ENCODE measurements at regions not wholly inside any gene's neighbourhood (a gene's known extent, or its start where the extent isn't known, plus 50 kb on each side); places are given as distances from the start of the nearest gene placed in this dataset.

DNA sequence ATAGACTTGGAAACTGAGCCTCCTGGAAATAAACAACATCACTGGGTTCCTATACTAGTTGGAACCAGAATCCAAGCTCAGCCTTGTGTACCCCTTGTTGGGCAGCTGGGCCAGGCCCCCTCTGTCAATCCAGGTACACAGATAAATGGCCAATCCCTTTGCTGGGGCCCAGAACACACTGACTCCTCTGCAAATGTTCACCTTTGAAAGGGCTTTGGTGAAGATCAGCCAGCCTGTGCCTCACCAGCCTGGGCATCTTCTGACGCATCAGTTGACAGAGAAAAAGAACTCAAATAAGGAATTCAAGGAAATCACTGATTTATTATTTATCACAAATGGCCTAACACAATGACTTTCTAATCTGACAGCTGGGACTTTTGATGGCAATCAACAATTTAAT lies 1090.2 kb downstream of the BCL11B start:
- TF ChIP-seq, protein P1, sequence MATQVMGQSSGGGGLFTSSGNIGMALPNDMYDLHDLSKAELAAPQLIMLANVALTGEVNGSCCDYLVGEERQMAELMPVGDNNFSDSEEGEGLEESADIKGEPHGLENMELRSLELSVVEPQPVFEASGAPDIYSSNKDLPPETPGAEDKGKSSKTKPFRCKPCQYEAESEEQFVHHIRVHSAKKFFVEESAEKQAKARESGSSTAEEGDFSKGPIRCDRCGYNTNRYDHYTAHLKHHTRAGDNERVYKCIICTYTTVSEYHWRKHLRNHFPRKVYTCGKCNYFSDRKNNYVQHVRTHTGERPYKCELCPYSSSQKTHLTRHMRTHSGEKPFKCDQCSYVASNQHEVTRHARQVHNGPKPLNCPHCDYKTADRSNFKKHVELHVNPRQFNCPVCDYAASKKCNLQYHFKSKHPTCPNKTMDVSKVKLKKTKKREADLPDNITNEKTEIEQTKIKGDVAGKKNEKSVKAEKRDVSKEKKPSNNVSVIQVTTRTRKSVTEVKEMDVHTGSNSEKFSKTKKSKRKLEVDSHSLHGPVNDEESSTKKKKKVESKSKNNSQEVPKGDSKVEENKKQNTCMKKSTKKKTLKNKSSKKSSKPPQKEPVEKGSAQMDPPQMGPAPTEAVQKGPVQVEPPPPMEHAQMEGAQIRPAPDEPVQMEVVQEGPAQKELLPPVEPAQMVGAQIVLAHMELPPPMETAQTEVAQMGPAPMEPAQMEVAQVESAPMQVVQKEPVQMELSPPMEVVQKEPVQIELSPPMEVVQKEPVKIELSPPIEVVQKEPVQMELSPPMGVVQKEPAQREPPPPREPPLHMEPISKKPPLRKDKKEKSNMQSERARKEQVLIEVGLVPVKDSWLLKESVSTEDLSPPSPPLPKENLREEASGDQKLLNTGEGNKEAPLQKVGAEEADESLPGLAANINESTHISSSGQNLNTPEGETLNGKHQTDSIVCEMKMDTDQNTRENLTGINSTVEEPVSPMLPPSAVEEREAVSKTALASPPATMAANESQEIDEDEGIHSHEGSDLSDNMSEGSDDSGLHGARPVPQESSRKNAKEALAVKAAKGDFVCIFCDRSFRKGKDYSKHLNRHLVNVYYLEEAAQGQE (IDR thresholded peaks at IDR 0.05; ENCODE audit: borderline replicate concordance), result no peak
- TF ChIP-seq, protein P2, sequence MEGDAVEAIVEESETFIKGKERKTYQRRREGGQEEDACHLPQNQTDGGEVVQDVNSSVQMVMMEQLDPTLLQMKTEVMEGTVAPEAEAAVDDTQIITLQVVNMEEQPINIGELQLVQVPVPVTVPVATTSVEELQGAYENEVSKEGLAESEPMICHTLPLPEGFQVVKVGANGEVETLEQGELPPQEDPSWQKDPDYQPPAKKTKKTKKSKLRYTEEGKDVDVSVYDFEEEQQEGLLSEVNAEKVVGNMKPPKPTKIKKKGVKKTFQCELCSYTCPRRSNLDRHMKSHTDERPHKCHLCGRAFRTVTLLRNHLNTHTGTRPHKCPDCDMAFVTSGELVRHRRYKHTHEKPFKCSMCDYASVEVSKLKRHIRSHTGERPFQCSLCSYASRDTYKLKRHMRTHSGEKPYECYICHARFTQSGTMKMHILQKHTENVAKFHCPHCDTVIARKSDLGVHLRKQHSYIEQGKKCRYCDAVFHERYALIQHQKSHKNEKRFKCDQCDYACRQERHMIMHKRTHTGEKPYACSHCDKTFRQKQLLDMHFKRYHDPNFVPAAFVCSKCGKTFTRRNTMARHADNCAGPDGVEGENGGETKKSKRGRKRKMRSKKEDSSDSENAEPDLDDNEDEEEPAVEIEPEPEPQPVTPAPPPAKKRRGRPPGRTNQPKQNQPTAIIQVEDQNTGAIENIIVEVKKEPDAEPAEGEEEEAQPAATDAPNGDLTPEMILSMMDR (IDR thresholded peaks at IDR 0.05; ENCODE audit: poor library complexity, severe bottlenecking), result no peak
- no peak for TF ChIP-seq POLR2AphosphoS5 (IDR thresholded peaks at IDR 0.05)
- no peak for TF ChIP-seq EP300 (conservative IDR thresholded peaks at IDR 0.05; ENCODE audit: poor library complexity, severe bottlenecking)
- no peak for TF ChIP-seq SMC3 (conservative IDR thresholded peaks at IDR 0.05; ENCODE audit: poor library complexity)
- TF ChIP-seq EZH2 (IDR thresholded peaks at IDR 0.05; ENCODE audit: borderline replicate concordance, insufficient read depth, low read length, poor library complexity, severe bottlenecking), result no peak
- no peak for TF ChIP-seq RAD21 (conservative IDR thresholded peaks at IDR 0.05)
- no peak for TF ChIP-seq MXI1 (conservative IDR thresholded peaks at IDR 0.05; ENCODE audit: poor library complexity, severe bottlenecking)

Measured in neural cell (in vitro differentiated cells).